ENCODE measurements at regions not wholly inside any gene's neighbourhood (a gene's known extent, or its start where the extent isn't known, plus 50 kb on each side); places are given as distances from the start of the nearest gene placed in this dataset.

GRCh38 chr11:105244160-105244825, 104.7 kb upstream of the CARD18 start:
- DNase-seq (ENCODE audit: low spot score) = no peak
- TF ChIP-seq, protein P1, sequence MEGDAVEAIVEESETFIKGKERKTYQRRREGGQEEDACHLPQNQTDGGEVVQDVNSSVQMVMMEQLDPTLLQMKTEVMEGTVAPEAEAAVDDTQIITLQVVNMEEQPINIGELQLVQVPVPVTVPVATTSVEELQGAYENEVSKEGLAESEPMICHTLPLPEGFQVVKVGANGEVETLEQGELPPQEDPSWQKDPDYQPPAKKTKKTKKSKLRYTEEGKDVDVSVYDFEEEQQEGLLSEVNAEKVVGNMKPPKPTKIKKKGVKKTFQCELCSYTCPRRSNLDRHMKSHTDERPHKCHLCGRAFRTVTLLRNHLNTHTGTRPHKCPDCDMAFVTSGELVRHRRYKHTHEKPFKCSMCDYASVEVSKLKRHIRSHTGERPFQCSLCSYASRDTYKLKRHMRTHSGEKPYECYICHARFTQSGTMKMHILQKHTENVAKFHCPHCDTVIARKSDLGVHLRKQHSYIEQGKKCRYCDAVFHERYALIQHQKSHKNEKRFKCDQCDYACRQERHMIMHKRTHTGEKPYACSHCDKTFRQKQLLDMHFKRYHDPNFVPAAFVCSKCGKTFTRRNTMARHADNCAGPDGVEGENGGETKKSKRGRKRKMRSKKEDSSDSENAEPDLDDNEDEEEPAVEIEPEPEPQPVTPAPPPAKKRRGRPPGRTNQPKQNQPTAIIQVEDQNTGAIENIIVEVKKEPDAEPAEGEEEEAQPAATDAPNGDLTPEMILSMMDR (IDR thresholded peaks at IDR 0.05; ENCODE audit: extremely low read depth, missing control alignments) = no peak

GRCh38 chr11:105241136-105241535, 101.6 kb upstream of the CARD18 start:
- DNase-seq (ENCODE audit: low spot score) = no peak
- TF ChIP-seq, protein P1 (IDR thresholded peaks at IDR 0.05; ENCODE audit: extremely low read depth, missing control alignments) = no peak

DNA sequence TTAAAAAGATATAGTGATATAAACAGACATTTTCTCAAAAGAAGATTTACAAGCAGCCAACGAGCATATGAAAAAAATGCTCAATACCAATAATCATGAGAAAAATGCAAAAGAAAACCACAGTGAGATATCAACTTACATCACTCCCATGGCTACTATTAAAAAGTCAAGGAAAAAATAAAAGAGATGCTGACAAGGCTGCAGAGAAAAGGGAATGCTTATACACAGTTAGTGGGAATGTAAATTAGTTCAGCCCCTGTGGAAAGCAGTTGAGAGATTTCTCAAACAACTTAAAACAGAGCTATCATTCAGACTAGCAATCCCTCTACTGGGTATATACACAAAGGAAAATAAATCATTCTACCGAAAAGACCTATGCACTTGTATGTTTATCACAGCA, 97.1 kb upstream of the CARD18 start:
- DNase-seq (ENCODE audit: low spot score) = no peak
- TF ChIP-seq, protein P1 (IDR thresholded peaks at IDR 0.05; ENCODE audit: extremely low read depth, missing control alignments) = no peak

GRCh38 chr11:105233285-105233684, 93.7 kb upstream of the CARD18 start:
- no peak for DNase-seq (ENCODE audit: low spot score)
- TF ChIP-seq, protein P1 (IDR thresholded peaks at IDR 0.05; ENCODE audit: extremely low read depth, missing control alignments) = no peak

- TF ChIP-seq, protein P1 (IDR thresholded peaks at IDR 0.05; ENCODE audit: extremely low read depth, missing control alignments) = no peak
- no peak for DNase-seq (ENCODE audit: low spot score)
Measured at GRCh38 chr11:105232021-105232420, 92.5 kb upstream of the CARD18 start.

DNA sequence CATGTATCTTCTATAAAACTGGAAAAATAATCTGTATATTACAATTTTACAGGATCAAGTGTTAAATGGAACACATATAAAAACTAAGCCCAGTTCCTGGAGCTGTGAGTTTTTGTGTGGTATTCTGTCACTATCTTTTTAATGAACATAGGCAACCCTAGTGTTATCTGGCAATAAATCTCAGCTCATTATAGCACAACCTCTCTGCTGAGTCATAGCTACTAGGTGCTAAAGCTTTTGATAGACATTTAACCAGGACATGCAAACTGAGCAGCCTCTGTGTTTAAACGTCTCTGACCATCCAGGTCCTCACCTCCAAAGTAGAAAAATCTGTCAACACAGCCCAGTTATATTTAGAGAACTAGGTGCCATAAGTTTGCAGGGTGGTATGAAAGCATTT, 91.0 kb upstream of the CARD18 start:
- TF ChIP-seq, protein P1 (IDR thresholded peaks at IDR 0.05; ENCODE audit: extremely low read depth, missing control alignments) = no peak
- no peak for DNase-seq (ENCODE audit: low spot score)

DNA sequence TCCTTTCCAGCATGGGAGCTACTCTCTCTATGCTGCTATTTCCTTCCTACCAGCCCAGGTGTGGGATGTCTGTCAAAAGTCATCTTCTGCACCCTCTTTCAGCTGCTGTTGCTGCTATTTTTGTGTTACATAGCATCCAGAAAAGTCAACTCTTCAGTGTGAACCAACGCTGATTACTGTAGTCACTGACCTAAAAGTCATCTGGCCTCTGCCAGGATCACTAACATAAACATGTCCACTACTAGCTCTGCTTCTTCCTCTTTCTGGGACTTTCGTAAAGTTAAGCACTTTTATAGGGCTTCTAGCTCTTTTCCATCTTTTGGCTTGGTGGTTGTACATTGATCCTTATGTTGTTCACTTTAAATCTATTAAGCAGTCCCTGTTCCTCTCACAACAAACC, 90.2 kb upstream of the CARD18 start:
- TF ChIP-seq, protein P1 (IDR thresholded peaks at IDR 0.05; ENCODE audit: extremely low read depth, missing control alignments) = no peak
- DNase-seq (ENCODE audit: low spot score) = no peak

All from GM20000 (cell line).